ENCODE measurements at regions not wholly inside any gene's neighbourhood (a gene's known extent, or its start where the extent isn't known, plus 50 kb on each side); places are given as distances from the start of the nearest gene placed in this dataset.

DNA sequence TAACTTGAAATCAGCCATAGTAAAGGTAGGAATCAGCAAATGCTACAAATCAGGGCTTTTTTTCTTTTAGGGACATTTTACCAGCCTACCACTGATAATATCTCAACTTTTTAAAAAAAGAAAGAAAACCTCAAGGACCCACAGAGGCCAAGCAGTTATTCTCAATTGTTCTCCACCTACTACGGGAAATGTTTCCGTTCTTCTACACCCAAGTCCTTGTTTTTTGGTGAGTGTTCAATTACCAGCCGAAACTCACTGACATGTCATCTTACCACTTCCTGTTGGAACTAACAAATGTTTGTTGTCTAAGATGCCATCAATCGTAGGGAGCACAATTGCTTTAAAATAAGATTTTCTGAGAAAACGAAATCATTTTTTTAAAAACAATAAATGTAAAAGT is 50.2 kb upstream of the CDK1 start:
- no peak for DNase-seq

DNA sequence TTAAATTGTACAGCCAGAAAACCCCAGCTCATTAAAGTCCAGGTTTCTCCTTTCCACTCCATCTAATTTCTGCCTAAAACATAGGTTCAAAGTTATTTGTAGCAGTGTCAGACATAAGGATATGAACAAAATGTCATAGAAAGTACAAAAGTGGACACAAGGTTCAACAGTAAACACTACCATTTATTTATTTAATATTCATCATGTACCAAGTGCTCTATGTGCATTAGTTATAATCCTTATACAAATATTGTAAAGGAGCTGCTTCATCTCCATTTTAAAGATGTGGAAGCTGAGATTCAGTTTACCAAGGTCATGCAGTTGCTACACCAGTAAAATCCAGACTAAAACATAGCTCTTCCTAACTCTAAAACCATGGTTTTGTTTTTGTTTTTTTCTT is 52.0 kb upstream of the CDK1 start:
- DNase-seq, result no peak

DNA sequence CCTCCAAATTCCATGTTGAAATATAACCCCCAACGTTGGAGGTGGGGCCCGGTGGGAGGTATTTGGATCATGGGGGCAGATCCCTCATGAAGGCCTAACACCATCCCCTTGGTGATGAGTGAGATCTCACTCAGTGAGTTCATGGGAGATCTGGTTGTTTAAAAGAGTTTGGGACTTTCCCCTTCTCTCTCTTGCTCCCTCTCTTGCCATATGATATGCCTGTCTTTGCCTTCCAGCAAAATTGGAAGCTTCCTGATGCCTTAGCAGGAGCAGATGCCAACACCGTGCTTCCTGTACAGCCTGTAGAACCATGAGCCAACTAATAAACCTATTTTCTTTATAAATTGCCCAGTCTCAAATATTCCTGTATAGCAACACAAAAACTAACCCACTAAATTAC is 55.7 kb upstream of the CDK1 start:
- no peak for DNase-seq

DNA sequence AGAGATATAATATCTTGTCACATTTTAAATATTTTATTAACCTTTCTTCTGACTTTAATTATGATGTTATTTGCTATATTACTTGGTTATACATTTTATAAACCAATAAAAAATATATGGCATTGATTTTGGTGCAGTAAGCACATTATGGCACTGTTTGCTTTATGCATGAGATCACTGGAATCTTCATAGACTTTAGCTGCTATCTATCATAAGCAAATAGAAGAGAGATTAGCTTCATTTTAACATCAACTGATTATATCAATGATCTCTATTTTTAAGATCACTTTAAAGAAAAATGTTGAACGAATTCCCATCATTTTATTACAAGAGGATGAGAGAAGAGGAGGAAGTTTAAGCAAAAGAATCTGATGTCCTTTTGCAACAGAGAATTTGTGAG is 58.6 kb upstream of the CDK1 start:
- no peak for DNase-seq

DNA sequence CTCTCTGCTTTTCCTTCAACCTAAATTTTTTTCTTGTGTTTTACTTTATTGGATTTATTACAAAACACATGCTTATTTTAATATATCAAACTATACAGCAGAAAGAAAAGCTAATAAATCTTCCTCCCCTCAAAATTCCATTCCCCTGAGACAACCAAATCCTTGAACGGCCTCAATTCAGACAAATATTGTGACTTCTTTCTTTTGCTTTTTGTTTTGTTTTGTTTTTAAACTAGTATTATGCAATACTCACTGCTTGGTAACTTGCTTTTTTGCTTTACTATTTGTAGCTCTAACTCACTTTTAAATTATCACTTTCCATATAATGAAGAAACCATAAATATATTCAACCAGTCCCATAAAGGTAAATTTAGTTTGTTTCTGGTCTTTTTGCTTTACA is 59.4 kb upstream of the CDK1 start:
- DNase-seq, result no peak

DNA sequence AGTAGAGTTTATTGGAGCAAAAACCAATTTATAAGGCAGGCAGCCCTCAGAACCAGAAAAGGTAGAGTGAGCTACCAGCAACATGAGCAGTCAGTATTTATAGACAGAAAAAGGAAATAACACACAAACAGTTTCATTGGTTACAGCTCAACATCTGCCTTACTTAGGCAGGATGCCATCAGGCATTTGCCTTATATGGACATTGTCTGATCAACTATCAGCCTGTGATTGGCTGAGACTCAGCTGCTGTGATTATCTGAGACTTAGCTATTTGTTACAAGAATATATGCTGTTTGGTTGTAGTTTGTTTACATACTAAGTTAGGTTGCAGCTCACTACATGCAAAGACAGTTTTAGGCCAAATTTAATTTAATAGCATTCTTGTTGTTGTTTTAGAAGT is 60.4 kb upstream of the CDK1 start:
- no peak for DNase-seq

DNA sequence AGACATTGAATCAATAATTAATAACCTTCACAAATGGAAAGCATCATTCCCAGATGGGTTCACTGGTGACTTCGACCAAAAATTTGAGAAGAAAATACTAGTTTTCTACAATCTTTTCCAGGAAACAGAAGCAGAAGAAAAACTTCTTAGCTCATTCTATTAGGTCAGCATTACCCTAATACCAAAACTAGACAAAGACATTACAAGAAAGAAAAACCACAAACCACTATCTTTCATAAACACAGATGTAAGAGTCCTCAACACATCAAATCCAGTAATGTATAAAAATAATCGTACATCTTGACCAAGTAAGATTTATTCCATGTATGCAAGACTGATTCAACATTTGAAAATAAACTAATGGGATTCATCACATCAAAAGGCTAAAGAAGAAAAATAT is 64.0 kb upstream of the CDK1 start:
- DNase-seq, result no peak

DNA sequence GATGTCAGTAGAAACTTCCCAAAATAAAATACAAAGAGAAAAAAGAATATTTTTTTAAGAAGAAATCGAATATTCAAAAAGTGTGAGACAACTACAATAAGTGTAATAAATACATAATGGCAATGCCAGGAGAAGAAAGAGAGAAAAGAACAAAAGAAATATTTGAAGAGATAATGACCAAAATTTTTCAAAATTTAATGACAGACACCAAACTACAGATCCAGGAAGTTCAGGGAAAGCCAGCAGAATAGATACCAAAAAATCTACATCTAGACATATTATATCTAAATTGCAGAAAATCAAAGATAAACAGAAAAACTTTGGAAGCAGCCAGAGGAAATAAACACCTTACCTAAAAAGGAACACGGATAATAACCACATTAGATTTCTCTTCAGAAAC is 66.8 kb upstream of the CDK1 start:
- no peak for DNase-seq

DNA sequence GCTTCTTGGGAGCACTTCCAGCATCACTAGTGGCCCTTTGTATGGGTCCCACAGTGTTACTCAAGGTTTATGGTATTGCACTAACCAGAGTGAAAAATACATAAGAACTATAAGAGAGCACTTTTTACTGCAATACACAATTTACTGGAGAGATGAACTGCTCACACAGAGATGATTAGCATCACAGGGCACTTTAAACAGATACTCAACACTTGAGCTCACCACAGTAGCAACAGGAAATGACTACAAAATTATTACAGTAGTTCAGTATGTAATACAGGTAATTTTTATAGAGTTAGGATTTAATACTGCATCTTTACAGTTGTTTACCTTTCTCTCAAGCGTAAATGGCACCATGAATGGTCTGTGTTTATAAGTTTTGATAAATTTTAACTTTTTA is 68.2 kb upstream of the CDK1 start:
- no peak for DNase-seq

DNA sequence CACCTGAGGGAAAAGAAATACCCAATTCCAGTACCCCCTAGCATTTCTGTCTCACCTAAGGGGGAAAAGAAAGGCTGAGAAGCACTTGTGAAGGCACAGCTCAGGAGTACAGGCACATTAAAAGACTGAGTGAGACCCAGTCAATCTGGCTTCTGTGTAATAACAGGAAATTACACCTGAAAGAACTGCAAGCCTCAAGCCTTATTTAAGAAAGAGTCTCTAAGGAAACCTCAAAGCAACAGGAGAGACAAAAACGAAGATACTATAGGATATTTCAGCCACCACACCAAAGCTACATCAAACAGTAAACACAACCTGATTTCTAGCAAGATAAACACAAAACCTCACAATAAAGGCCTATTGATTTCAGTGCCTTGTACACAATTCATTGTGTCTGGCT is 69.6 kb upstream of the CDK1 start:
- DNase-seq, result no peak

DNA sequence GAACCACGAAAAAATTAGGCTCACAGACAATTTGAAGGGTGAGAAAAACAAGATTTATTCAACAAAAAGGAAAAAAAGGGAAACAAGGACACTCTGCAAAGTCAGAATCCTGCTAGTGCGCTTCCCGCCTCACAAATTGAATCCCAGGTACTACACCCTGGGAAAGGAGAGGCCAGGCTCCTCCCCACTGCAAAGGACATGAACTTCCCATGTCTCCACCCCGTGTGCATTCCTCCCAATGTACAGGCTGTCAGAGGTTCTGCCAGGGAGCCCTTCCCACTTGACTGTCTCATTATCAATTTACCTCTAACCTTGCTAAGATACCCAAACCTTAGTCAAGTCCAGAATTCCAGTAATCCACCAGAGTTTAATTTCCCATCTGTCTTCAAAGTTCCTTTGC is 70.4 kb upstream of the CDK1 start:
- DNase-seq, result no peak

DNA sequence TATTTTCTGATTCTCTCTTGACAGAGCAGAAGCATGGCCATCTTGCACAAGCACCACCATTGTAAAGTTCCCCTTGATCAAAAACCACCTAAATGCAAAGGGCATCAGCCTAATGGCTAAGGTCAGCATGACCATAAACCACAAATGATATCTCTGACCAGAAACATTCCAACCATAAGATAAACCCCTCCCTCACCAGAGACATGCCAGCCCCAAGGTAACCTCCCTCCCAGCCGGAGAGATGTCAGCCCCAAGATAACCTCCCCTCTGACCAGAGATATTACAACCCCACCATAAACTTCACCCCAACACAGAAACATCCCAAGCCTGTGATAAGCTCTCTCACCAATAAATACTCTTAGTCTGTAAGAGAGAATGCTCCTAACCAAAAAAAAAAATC is 72.1 kb upstream of the CDK1 start:
- no peak for DNase-seq

DNA sequence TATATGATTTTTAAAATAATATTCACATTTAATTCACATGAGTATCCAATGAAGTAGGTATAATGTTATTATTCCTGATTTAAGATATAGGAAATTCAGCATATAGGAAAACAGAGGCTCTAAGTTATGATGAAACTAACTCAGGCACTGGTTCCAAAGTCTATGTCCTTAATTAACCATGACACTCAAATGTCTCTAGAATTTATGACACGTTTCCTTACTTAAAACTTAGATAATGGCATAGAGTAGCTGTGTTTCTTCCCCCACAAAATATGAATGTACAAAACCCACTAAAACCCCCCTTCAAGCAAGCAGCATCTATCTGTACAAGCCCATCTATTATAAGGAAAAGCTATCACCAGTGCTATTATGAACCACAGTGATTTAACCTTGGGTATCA is 72.9 kb upstream of the CDK1 start:
- no peak for DNase-seq

DNA sequence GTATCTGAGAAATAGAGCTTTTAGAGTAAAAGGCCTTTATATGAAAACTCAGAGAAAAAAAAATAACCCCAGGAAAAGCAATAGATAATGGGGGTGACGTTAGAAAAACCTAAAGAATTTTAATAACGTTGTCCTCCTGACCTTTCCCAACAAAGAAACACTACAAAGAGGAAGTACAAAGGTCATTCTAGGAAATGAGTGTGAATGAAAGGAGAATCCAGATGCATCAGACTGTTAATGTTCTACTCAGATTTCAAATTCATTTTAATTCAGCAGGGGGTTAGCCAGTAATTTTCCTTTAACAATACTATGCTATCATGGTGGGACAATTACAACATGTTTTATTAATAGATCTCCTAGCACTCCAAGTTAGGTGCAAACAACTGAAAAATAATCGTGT is 73.8 kb upstream of the CDK1 start:
- no peak for DNase-seq

DNA sequence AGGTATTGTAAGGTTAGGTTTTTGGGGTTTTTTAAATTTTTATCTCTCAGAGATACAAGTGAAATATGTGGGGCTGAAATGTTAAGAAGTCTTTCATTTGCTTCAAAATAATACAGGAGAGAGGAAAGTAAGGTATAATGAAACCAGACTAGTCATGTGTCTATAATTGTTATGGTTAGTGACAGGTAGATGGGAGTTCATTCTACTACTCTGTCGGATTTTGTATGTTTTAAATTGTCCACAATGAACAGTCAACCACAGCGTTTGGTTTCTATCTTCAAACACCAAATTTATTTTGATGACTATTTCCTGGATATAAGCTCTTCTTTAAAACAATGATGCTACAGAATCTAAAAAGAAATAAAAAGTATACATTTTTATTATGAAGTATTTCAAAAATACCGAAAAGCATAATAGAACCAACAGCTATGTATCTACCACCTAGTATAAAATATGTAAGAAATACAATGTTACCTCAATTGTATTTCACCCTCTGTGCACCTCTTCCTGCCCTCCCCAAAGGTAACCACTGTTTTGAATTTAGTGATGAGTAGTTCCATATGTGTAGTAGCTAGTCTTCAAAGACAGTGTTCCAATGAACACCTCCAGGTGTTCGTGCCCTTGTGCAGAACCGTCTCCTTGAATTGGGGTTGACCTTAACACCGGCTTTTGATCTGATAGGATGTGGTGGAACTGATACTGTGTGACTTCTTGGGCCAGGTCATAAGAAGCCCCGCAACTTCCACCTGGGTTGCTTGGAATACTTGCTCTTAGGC is 74.8 kb upstream of the CDK1 start:
- no peak for DNase-seq

DNA sequence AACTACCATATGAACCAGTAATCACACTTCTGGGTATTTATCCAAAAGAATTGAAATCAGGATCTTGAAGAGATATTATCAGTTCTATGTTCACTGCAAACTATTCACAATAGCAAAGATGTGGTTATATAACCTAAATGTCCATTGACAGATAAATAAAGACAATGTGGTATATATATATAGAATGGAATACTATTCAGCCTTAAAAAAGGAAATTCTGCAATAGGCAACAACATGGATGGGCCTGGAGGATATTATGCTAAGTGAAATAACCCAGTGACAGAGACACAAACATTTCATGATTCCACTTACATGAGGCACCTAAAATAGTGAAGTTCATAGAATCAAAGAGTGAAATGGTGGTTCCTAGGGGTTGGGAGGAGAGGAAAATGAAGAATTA is 90.6 kb upstream of the CDK1 start:
- DNase-seq, result no peak

DNA sequence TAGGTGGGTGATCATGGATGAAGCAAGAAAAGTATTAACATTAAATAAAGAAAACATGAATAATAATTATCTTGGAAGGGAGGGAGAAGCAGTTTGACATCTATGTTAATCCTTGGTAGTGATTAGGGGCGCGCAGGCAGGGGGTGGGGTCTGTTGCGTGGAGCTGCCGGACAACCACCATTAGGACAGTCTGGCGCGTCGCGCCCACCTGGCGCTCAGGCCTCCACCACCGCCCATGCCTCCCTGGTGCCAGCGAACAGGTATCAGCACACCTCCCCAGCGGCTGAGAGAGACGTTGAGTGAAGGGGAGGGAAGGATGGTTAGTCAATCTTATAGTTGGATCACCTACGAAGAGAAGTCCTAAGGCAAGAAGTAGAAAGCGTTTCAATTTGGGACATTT is 94.2 kb upstream of the CDK1 start:
- no peak for DNase-seq

DNA sequence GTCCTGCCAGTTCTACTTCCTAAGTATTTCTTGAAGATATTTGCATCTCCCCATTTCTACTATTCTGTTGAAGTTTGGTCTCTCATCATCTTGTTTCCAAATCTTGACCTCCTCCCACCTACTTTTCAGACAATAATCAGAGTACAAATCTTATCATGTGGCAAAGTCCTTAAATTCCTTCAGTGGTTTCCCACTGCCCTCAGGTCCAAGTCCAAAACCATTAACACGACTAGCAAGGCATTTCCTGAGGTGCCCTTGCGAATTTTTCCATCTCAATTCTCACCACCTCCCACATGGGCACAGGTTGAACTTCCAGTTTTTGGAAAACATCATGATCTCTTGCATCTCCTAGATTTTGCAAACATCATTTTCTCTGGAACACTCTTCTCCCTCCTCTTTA is 97.2 kb upstream of the CDK1 start:
- DNase-seq, result no peak

DNA sequence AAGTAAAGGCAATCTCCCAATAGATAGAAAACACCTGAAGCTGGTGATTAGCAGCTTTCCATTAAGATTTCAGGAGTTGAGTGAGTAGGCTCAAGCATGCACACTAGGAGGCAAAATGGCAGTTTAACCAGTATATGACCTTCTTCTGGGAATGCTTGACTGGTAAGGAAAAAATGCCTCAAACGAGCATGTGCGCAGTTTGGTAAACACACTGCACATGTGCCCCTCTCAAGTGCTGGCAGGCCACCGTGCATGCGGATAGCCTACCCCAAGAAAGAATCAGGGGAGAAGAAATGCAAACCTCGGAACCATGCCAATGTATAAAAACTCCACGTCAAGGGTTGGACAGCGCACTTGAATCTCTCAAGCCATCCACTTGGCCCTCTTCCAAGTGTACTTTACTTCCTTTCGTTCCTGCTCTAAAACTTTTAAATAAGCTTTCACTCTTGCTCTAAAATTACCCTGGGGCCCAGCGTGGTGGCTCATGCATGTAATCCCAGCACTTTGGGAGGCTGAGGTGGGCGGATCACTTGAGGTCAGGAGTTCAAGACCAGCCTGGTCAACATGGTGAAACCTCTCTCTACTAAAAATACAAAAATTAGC is 98.8 kb upstream of the CDK1 start:
- DNase-seq, result no peak

DNA sequence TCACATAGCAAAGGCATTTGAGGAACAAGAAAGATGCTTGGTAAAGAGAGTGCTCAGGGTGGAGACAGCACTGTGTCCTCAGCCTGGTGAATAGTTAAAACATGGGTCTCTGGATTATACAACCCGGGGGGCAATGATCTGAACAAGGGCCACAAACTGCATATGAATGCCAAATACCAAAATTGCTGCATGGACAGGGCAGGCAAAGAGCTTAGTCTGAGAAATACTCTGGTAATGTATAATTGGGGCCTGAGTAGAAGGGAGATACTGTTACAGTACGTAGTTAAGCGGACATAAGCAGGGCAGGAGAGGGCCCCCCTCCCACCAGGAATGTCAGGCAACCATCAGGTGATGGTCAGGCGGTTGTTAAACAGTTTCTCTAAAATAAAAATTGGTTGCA is 99.3 kb upstream of the CDK1 start:
- DNase-seq, result no peak

DNA sequence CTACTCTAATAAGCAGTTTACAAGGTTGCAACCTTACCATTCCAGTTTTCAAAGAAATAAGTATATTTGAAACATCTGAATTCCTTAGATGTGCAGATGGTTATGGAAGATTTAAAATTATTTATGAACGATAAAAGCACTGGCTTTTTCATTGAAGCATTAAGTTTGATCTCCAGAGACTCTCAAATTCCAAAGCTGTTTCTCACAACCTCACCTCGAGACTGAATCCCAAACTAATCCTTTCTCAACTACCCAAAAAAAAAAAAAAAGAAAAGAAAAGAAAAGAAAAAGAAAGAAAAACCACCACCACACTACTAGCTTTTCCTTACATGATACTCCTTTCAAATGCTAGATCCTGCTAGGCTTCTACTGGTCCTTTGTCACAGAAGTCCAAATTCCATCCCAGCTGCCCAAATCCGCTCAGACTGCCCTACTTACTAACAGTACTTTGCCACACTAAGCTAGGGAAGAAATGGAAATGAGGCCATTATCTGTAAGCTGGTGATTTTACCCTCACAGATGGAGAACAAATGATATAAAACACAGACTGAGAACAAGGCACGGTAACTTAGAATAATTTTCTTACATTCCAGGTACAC is 100.6 kb upstream of the CDK1 start:
- DNase-seq, result no peak

DNA sequence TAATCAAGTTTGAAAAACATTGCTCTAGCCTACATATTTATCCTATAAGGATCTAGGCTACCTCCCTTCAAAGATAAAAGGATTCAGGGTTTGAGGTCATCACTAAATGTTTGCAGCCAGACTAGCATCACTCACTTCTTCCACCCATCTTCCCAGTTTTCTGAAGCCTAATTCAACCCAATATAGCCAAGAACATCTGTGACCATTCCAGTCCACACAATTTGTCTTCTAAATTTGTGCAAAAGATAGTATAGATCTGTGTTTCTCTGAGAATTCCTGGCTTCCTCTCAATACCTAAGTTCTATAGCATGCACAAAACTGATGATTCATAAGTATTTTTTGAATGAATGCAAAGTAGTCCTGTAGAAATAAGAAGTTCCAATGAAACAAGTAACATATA is 103.0 kb upstream of the CDK1 start:
- no peak for DNase-seq

DNA sequence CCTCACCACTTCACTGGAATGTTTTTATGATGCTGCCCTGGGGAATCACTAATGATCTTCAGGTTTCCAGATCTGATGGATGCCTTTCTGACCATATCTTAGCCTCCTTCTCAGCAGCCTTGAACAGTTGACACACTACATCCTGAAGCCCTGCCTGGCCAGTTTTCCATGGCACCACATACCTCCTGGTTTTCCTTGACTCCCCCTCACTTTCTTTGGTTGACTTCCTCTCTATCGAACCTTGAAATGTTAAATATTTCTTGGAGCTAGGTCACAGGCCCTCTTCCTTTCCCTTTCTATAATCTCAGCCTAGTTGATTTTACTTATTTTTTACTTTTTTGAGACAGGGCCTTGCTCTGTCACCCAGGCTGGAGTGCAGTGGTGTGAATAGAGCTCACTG is 108.8 kb upstream of the CDK1 start:
- no peak for DNase-seq

DNA sequence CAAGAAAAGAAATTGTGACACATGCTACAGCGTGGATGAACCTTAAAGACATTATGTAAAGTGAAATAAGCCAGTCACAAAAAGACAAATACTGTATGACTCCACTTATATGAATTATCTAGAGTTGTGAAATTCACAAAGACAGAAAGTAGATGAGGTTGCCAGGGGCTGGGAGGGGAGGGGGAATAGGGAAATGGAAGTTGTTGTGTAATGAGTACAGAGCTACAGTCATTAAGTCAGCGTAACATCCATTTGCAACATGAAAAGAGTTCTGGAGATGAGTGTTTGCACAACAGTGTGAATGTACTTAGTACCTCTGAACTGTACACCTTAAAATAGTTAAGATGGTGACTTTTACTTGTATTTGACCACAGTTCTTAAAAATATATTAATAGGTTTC is 112.1 kb upstream of the CDK1 start:
- DNase-seq, result no peak

DNA sequence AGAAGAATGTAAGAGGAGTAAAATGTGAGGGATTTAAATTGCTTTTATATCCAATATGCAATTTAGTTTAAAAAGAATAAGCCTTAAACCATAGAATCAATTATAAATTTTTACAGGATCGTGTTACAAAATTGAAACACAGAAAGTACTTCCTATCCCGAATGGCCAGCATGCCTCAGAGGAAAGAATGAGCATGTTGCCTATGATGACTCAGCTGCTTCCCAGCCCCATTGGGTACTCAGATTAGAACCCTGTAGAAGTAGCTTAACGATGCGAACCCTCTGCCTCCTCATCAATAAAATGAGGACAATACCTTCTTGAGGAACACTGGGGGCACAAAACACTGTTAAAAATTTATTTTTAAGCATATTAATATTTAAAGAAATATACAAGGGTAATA is 113.4 kb upstream of the CDK1 start:
- DNase-seq, result no peak

All from activated T-cell treated with anti-CD3 and anti-CD28 coated beads, Interleukin-2, amount 50 U/mL, for 1 hour (primary cell).